22Rv1 (cell line): ENCODE measurements at regions not wholly inside any gene's neighbourhood (a gene's known extent, or its start where the extent isn't known, plus 50 kb on each side); places are given as distances from the start of the nearest gene placed in this dataset.

Experiments
- H3K27ac ChIP-seq: fragments of 450-650 bp; 2 replicates; pipeline ENCODE4 v1.5.1; 2017
- CTCF ChIP-seq: fragments of 450-650 bp; IDR thresholded peaks from 2 replicates; pipeline ENCODE4 v1.5.1; 2017; ENCODE audit warnings: mild to moderate bottlenecking
- ZFX ChIP-seq: fragments of 450-650 bp; IDR thresholded peaks from 2 replicates; pipeline ENCODE4 v1.6.1; 2017; ENCODE audit warnings: antibody characterized with exemption, borderline replicate concordance

GRCh38 chr11:134579724-134580609, 167.9 kb upstream of the B3GAT1 start:
- TF ChIP-seq CTCF (no peak), ZFX (no peak)
- H3K27ac ChIP-seq, result no peak overlapping the region

DNA sequence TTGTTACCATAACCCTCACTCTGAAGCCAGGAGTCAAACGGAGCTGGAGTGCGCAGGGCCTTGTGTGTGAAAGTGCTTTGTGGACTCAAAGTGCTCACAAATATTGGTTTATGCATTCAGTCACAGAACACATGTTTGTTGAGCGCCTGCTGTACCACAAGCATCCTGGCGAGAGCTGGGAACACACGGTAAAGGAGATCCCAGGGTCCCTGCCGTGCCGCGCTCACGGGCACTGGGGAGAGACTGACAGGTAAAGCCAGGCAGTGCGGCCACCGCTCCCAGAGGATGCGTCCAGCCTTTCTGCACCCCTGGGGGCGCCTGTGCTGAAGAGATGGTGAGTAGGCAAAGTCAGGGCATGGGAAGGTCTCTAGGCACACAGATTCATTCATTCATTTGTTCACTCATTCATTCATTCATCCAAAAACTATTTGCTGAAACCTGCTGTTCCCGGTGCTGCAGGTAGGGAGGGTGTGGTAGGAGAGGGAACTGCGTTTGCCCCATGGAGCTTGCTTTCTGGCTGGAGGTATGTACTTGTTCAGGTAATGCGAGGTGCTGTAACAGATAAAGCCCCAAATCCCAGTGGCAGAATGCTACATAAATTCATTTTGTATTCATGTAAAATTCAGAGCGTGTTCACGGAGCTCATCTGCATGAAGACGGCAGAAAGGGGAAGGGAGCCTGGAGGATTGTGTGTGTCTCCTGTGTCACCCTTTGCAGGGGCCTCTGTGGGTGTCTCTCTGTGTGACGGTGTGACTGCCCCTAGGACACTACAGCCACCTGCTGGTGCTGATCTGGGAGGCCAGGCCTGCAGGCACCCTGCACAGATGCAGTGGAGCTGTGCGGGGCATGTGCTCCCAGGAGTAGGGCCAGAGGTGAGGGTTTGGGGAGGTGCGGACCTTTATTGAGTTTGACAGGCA, 167.0 kb upstream of the B3GAT1 start:
- no peak overlapping the region for H3K27ac ChIP-seq
- TF ChIP-seq CTCF (no peak), ZFX (no peak)

- no peak overlapping the region for H3K27ac ChIP-seq
- TF ChIP-seq ZFX, result no peak
- no peak for TF ChIP-seq CTCF
Measured at GRCh38 chr11:134577751-134578395, 165.8 kb upstream of the B3GAT1 start.

DNA sequence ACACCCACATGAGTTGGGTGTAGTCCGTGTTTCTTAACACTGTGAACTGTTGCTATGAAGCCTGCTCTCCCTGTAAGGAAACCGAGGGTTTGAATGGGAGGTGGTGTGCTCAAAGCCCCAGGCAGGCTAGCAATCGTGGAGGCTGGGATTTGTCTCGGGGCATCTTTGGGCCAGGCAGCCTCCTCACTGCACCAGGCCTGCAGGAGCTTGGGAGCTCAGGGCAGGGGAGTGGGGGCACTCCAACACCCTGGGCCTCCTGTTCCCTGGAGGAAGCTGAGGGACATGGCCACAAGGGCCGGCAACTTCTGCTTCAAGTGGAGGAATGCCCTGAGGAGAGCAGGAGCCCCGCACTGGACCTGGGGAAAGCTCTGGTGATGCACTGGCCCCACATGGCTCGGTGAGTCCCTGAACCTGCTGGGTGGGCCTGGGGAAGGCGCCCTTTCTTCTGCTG, 164.7 kb upstream of the B3GAT1 start:
- no peak for TF ChIP-seq CTCF
- no peak for TF ChIP-seq ZFX
- no peak overlapping the region for H3K27ac ChIP-seq

- TF ChIP-seq ZFX (no peak), CTCF (no peak)
- no peak overlapping the region for H3K27ac ChIP-seq
Measured at GRCh38 chr11:134576286-134576685, 164.2 kb upstream of the B3GAT1 start.

GRCh38 chr11:134575504-134576230, 163.6 kb upstream of the B3GAT1 start:
- no peak for TF ChIP-seq CTCF
- no peak for TF ChIP-seq ZFX
- H3K27ac ChIP-seq, result no peak overlapping the region
